ENCODE measurements at regions not wholly inside any gene's neighbourhood (a gene's known extent, or its start where the extent isn't known, plus 50 kb on each side); places are given as distances from the start of the nearest gene placed in this dataset.

DNA sequence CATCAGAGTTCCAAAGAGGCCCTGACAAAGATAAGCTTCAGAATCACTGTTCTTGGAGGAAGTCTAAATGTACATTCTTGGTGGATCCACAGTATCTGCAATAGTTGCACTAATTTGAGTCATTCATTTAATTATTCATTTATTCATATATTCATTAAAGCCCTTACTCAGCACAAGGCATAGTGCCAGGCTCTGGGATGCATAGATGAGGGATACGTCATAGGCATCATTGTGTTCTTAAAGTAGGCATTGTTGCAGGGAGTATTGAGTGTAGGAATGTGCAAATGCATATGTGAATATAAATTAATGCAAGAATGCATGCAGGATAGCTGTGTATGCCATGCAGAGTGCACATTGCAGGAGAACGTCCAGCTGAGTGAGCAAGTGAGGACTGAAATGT, 100.7 kb downstream of the DRD1 start:
- 61 to 77% (median 67%) methylated on average over 2 of the region's 2 CpGs for WGBS, 3 donors
- DNase-seq, result no peak
- no peak overlapping the region for H3K4me3 ChIP-seq
- intact Hi-C loops (cut with DNase I), result no loop called here
- H3K4me1 ChIP-seq (ENCODE audit: insufficient read depth), result no peaks in the 10 kb centered on the region
- no peak overlapping the region for H3K27ac ChIP-seq
- no peaks in the 10 kb centered on the region for H3K9me3 ChIP-seq
- no peaks in the 10 kb centered on the region for H3K36me3 ChIP-seq
- TF ChIP-seq, protein P1, sequence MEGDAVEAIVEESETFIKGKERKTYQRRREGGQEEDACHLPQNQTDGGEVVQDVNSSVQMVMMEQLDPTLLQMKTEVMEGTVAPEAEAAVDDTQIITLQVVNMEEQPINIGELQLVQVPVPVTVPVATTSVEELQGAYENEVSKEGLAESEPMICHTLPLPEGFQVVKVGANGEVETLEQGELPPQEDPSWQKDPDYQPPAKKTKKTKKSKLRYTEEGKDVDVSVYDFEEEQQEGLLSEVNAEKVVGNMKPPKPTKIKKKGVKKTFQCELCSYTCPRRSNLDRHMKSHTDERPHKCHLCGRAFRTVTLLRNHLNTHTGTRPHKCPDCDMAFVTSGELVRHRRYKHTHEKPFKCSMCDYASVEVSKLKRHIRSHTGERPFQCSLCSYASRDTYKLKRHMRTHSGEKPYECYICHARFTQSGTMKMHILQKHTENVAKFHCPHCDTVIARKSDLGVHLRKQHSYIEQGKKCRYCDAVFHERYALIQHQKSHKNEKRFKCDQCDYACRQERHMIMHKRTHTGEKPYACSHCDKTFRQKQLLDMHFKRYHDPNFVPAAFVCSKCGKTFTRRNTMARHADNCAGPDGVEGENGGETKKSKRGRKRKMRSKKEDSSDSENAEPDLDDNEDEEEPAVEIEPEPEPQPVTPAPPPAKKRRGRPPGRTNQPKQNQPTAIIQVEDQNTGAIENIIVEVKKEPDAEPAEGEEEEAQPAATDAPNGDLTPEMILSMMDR (IDR thresholded peaks at IDR 0.05), result no peak
- no peak for TF ChIP-seq EP300 (IDR thresholded peaks at IDR 0.05)
- no peak for TF ChIP-seq POLR2A (IDR thresholded peaks at IDR 0.05)
- no peaks in the 10 kb centered on the region for H3K27me3 ChIP-seq

DNA sequence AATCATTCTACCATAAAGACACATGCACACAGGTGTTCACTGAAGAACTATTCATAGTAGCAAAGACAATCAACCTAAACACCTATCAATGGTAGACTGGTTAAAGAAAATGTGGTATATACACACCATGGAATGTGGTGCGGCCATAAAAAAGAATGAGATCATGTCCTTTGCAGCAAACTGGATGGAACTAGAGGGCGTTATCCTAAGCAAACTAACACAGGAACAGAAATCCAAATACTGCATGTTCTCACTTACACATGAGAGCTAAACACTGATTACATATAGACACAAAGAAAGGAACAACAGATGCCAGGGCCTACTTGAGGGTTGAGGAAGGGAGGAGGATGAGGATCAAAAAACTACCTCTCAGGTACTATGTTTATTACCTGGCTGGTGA, 103.8 kb downstream of the DRD1 start:
- WGBS, 3 donors, result 71 to 74% (median 72%) methylated on average over 2 of the region's 2 CpGs
- H3K4me3 ChIP-seq, result no peak overlapping the region
- no peaks in the 10 kb centered on the region for H3K9me3 ChIP-seq
- H3K4me1 ChIP-seq (ENCODE audit: insufficient read depth), result no peaks in the 10 kb centered on the region
- TF ChIP-seq, protein P1 (IDR thresholded peaks at IDR 0.05), result no peak
- TF ChIP-seq EP300 (IDR thresholded peaks at IDR 0.05) (no peak), POLR2A (IDR thresholded peaks at IDR 0.05) (no peak)
- DNase-seq, result no peak
- no peaks in the 10 kb centered on the region for H3K36me3 ChIP-seq
- H3K27me3 ChIP-seq, result no peaks in the 10 kb centered on the region
- H3K27ac ChIP-seq, result no peak overlapping the region
- intact Hi-C loops (cut with DNase I), result no loop called here

DNA sequence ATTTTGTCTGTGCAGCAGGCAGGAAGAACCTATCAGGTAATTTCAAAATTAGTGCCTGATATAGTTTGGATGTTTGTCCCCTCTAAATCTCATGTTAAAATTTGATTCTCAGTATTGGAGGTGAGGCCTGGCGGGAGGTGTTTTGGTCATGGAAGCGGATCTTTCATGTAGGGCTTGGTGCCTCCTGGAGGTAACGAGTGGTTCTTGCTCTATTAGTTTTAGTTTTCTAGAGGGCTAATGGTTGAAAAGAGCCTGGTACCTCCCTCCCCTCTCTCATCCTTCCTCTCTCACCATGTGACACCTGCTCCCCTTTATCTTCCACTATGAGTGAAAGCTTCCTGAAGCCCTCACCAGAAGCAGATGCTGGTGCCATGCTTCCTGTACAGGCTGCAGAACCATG, 106.3 kb downstream of the DRD1 start:
- DNase-seq, result no peak
- no peaks in the 10 kb centered on the region for H3K36me3 ChIP-seq
- intact Hi-C loops (cut with DNase I), result no loop called here
- H3K4me3 ChIP-seq, result no peak overlapping the region
- no peak overlapping the region for H3K27ac ChIP-seq
- no peaks in the 10 kb centered on the region for H3K9me3 ChIP-seq
- 80 to 88% (median 81%) methylated on average over 3 of the region's 3 CpGs for WGBS, 3 donors
- TF ChIP-seq, protein P1 (IDR thresholded peaks at IDR 0.05), result no peak
- no peak for TF ChIP-seq EP300 (IDR thresholded peaks at IDR 0.05)
- no peak for TF ChIP-seq POLR2A (IDR thresholded peaks at IDR 0.05)
- H3K4me1 ChIP-seq (ENCODE audit: insufficient read depth), result no peaks in the 10 kb centered on the region
- no peaks in the 10 kb centered on the region for H3K27me3 ChIP-seq

GRCh38 chr5:175336781-175337180, 107.2 kb downstream of the DRD1 start:
- WGBS, 3 donors, result 14 to 35% (median 25%) methylated on average over 2 of the region's 2 CpGs

More at GRCh38 chr5:175336781-175337180, 107.2 kb downstream of the DRD1 start:
- H3K27me3 ChIP-seq, result no peaks in the 10 kb centered on the region
- TF ChIP-seq, protein P1 (IDR thresholded peaks at IDR 0.05), result no peak
- TF ChIP-seq POLR2A (IDR thresholded peaks at IDR 0.05) (no peak), EP300 (IDR thresholded peaks at IDR 0.05) (no peak)
- no peaks in the 10 kb centered on the region for H3K9me3 ChIP-seq
- no peak overlapping the region for H3K4me3 ChIP-seq
- H3K27ac ChIP-seq, result no peak overlapping the region
- no peaks in the 10 kb centered on the region for H3K4me1 ChIP-seq (ENCODE audit: insufficient read depth)
- intact Hi-C loops (cut with DNase I), result no loop called here
- DNase-seq, result no peak
- no peaks in the 10 kb centered on the region for H3K36me3 ChIP-seq

All from ovary (tissue), 7 donors.